ENCODE measurements at regions not wholly inside any gene's neighbourhood (a gene's known extent, or its start where the extent isn't known, plus 50 kb on each side); places are given as distances from the start of the nearest gene placed in this dataset.

GRCh38 chr1:181327796-181328195, 155.5 kb upstream of the CACNA1E start:
- H3K27me3 ChIP-seq (ENCODE audit: control insufficient read depth, extremely low read depth, insufficient read depth, low read length) = no peaks in the 10 kb centered on the region
- FAIRE-seq = no peak

GRCh38 chr1:181334724-181335123, 148.6 kb upstream of the CACNA1E start:
- Histone ChIP-seq H3K36me3 (ENCODE audit: control insufficient read depth in 2 of 2, extremely low read depth in 1 of 2, insufficient read depth in 2 of 2, low read length in 2 of 2) (no peaks in the 10 kb centered on the region), H3K4me2 (ENCODE audit: control insufficient read depth, extremely low read depth, insufficient read depth, low read depth, low read length) (no peak overlapping the region), H3K9me3 (ENCODE audit: control insufficient read depth, low read depth, low read length) (no peaks in the 10 kb centered on the region), H2AFZ (ENCODE audit: control insufficient read depth, low read length) (no peak overlapping the region), H4K20me1 (ENCODE audit: control insufficient read depth, extremely low read depth, insufficient read depth, low read length) (no peaks in the 10 kb centered on the region), H3K9ac (ENCODE audit: control insufficient read depth, extremely low read depth, insufficient read depth, low read length) (no peak overlapping the region), H3K27ac (ENCODE audit: control insufficient read depth, insufficient read depth, low read length) (no peak overlapping the region), H3K79me2 (ENCODE audit: control insufficient read depth, insufficient read depth, low read length) (no peaks in the 10 kb centered on the region), H3K9me1 (ENCODE audit: control insufficient read depth, extremely low read depth, insufficient read depth, low read length) (no peaks in the 10 kb centered on the region), H3K4me3 (ENCODE audit: control insufficient read depth in 2 of 3, extremely low read depth in 1 of 3, insufficient read depth in 2 of 3, low read depth in 1 of 3, low read length in 3 of 3) (no peak overlapping the region), H3K4me1 (ENCODE audit: control insufficient read depth, extremely low read depth, insufficient read depth, low read length) (no peaks in the 10 kb centered on the region), H3K27me3 (ENCODE audit: control insufficient read depth, extremely low read depth, insufficient read depth, low read length) (no peaks in the 10 kb centered on the region)
- DNase-seq (ENCODE audit: low read depth, low spot score) (no peak), FAIRE-seq (no peak)
- TF ChIP-seq CTCF (optimal IDR thresholded peaks at IDR 0.05 in 1 of 3, IDR thresholded peaks at IDR 0.05 in 1 of 3, conservative IDR thresholded peaks at IDR 0.05 in 1 of 3; ENCODE audit: extremely low read depth in 1 of 3, insufficient read depth in 2 of 3, low read length in 3 of 3) (no peak), EZH2 (IDR thresholded peaks at IDR 0.05; ENCODE audit: low read length) (no peak)
- dilution Hi-C loops (cut with MboI; ENCODE audit: extremely low pct_ligation_motif_present, low sequenced_read_pairs) = no loop called here

More at GRCh38 chr1:181327796-181328195, 155.5 kb upstream of the CACNA1E start:
- no peaks in the 10 kb centered on the region for H3K9me3 ChIP-seq (ENCODE audit: control insufficient read depth, low read depth, low read length)
- H3K9me1 ChIP-seq (ENCODE audit: control insufficient read depth, extremely low read depth, insufficient read depth, low read length) = no peaks in the 10 kb centered on the region
- dilution Hi-C loops (cut with MboI; ENCODE audit: extremely low pct_ligation_motif_present, low sequenced_read_pairs) = no loop called here
- H3K27ac ChIP-seq (ENCODE audit: control insufficient read depth, insufficient read depth, low read length) = no peak overlapping the region
- no peak for TF ChIP-seq EZH2 (IDR thresholded peaks at IDR 0.05; ENCODE audit: low read length)
- no peak for TF ChIP-seq CTCF (optimal IDR thresholded peaks at IDR 0.05 in 1 of 3, IDR thresholded peaks at IDR 0.05 in 1 of 3, conservative IDR thresholded peaks at IDR 0.05 in 1 of 3; ENCODE audit: extremely low read depth in 1 of 3, insufficient read depth in 2 of 3, low read length in 3 of 3)
- DNase-seq (ENCODE audit: low read depth, low spot score) = no peak
- H3K4me3 ChIP-seq (ENCODE audit: control insufficient read depth in 2 of 3, extremely low read depth in 1 of 3, insufficient read depth in 2 of 3, low read depth in 1 of 3, low read length in 3 of 3) = no peak overlapping the region
- peaks cover 8% of the 10 kb centered on the region for H3K4me1 ChIP-seq (ENCODE audit: control insufficient read depth, extremely low read depth, insufficient read depth, low read length)
- no peaks in the 10 kb centered on the region for H3K36me3 ChIP-seq (ENCODE audit: control insufficient read depth in 2 of 2, extremely low read depth in 1 of 2, insufficient read depth in 2 of 2, low read length in 2 of 2)
- no peak overlapping the region for H2AFZ ChIP-seq (ENCODE audit: control insufficient read depth, low read length)
- H3K79me2 ChIP-seq (ENCODE audit: control insufficient read depth, insufficient read depth, low read length) = no peaks in the 10 kb centered on the region
- H3K4me2 ChIP-seq (ENCODE audit: control insufficient read depth, extremely low read depth, insufficient read depth, low read depth, low read length) = no peak overlapping the region
- no peak overlapping the region for H3K9ac ChIP-seq (ENCODE audit: control insufficient read depth, extremely low read depth, insufficient read depth, low read length)
- H4K20me1 ChIP-seq (ENCODE audit: control insufficient read depth, extremely low read depth, insufficient read depth, low read length) = no peaks in the 10 kb centered on the region
